Islet precursor cell (in vitro differentiated cells): ENCODE measurements at regions not wholly inside any gene's neighbourhood (a gene's known extent, or its start where the extent isn't known, plus 50 kb on each side); places are given as distances from the start of the nearest gene placed in this dataset.
"Not testable (repeated sequence)": the region's sequence is repeated elsewhere in the genome, so short reads cannot be mapped to it uniquely, and the experiment has no call there.

Experiments
- DNase-seq: peaks from one replicate; pipeline ENCODE4 v3.0.0-alpha.2; 2018

- DNase-seq, result not testable (repeated sequence)
These were observed 1558.4 kb upstream of the PRR20A start for GRCh38 chr13:55582294-55582693.

- no peak for DNase-seq
These were observed 1556.6 kb upstream of the PRR20A start for GRCh38 chr13:55583953-55584593.

- DNase-seq, result no peak
These were observed 1537.9 kb upstream of the PRR20A start for GRCh38 chr13:55602784-55603183.

GRCh38 chr13:55606045-55606665 lies 1534.6 kb upstream of the PRR20A start:
- DNase-seq, result no peak

- no peak for DNase-seq
These were observed 1527.1 kb upstream of the PRR20A start for GRCh38 chr13:55613429-55614187.

- DNase-seq, result no peak
These were observed 1525.6 kb upstream of the PRR20A start for GRCh38 chr13:55615081-55615480.

- no peak for DNase-seq
These were observed 1523.5 kb upstream of the PRR20A start for GRCh38 chr13:55617241-55617640.

- no peak for DNase-seq
These were observed 1513.5 kb upstream of the PRR20A start for GRCh38 chr13:55627221-55627620.

GRCh38 chr13:55632402-55632801 lies 1508.3 kb upstream of the PRR20A start:
- DNase-seq, result no peak

GRCh38 chr13:55649485-55649884 lies 1491.2 kb upstream of the PRR20A start:
- DNase-seq, result no peak

GRCh38 chr13:55652657-55653056 lies 1488.1 kb upstream of the PRR20A start:
- DNase-seq, result no peak

GRCh38 chr13:55653497-55653896 lies 1487.2 kb upstream of the PRR20A start:
- DNase-seq, result no peak

- no peak for DNase-seq
These were observed 1486.5 kb upstream of the PRR20A start for GRCh38 chr13:55654243-55654642.

- DNase-seq, result not testable (repeated sequence)
These were observed 1480.5 kb upstream of the PRR20A start for GRCh38 chr13:55660264-55660663.

GRCh38 chr13:55660851-55661250 lies 1479.9 kb upstream of the PRR20A start:
- DNase-seq, result no peak

- no peak for DNase-seq
These were observed 1479.2 kb upstream of the PRR20A start for GRCh38 chr13:55661505-55661904.

- DNase-seq, result peak; percentile 94
These were observed 1476.5 kb upstream of the PRR20A start for GRCh38 chr13:55664178-55664577.

- DNase-seq, result no peak
These were observed 1471.7 kb upstream of the PRR20A start for GRCh38 chr13:55669051-55669450.

- no peak for DNase-seq
These were observed 1466.8 kb upstream of the PRR20A start for GRCh38 chr13:55673910-55674309.

- DNase-seq, result no peak
These were observed 1457.9 kb upstream of the PRR20A start for GRCh38 chr13:55682776-55683175.

- DNase-seq, result no peak
These were observed 1435.2 kb upstream of the PRR20A start for GRCh38 chr13:55705526-55705925.

- DNase-seq, result no peak
These were observed 1434.7 kb upstream of the PRR20A start for GRCh38 chr13:55705971-55706370.

- no peak for DNase-seq
These were observed 1426.6 kb upstream of the PRR20A start for GRCh38 chr13:55714120-55714519.

GRCh38 chr13:55727683-55728082 lies 1413.0 kb upstream of the PRR20A start:
- DNase-seq, result no peak
